Stromal cell of bone marrow (primary cell): ENCODE measurements at regions not wholly inside any gene's neighbourhood (a gene's known extent, or its start where the extent isn't known, plus 50 kb on each side); places are given as distances from the start of the nearest gene placed in this dataset.
"Not testable (repeated sequence)": the region's sequence is repeated elsewhere in the genome, so short reads cannot be mapped to it uniquely, and the experiment has no call there.

ENCODE experiments used
- DNase-seq: peaks from one replicate; pipeline ENCODE4 v3.0.0-alpha.2; 2012; ENCODE audit warnings: low read depth

GRCh38 chr9:1919229-1919628, 95.9 kb upstream of the SMARCA2 start:
- DNase-seq, result no peak

- no peak for DNase-seq
Observed at GRCh38 chr9:1920386-1920785, 94.8 kb upstream of the SMARCA2 start.

GRCh38 chr9:1922026-1922425, 93.1 kb upstream of the SMARCA2 start:
- no peak for DNase-seq

GRCh38 chr9:1927546-1927945, 87.6 kb upstream of the SMARCA2 start:
- DNase-seq, result no peak

GRCh38 chr9:1929134-1929533, 86.0 kb upstream of the SMARCA2 start:
- DNase-seq, result no peak

- DNase-seq, result no peak
Observed at GRCh38 chr9:1929722-1930244, 85.4 kb upstream of the SMARCA2 start.

GRCh38 chr9:1930245-1930736, 84.9 kb upstream of the SMARCA2 start:
- not testable (repeated sequence) for DNase-seq

- no peak for DNase-seq
Observed at GRCh38 chr9:1938135-1938534, 77.0 kb upstream of the SMARCA2 start.

GRCh38 chr9:1938675-1939170, 76.4 kb upstream of the SMARCA2 start:
- no peak for DNase-seq

GRCh38 chr9:1939466-1939865, 75.7 kb upstream of the SMARCA2 start:
- no peak for DNase-seq

GRCh38 chr9:1939926-1940368, 75.2 kb upstream of the SMARCA2 start:
- no peak for DNase-seq

GRCh38 chr9:1941989-1942388, 73.2 kb upstream of the SMARCA2 start:
- no peak for DNase-seq

GRCh38 chr9:1946526-1947283, 68.4 kb upstream of the SMARCA2 start:
- DNase-seq, result no peak

- no peak for DNase-seq
Observed at GRCh38 chr9:1947438-1947837, 67.7 kb upstream of the SMARCA2 start.

GRCh38 chr9:1948541-1948940, 66.6 kb upstream of the SMARCA2 start:
- no peak for DNase-seq

GRCh38 chr9:1951446-1951845, 63.7 kb upstream of the SMARCA2 start:
- no peak for DNase-seq

GRCh38 chr9:1952001-1952400, 63.1 kb upstream of the SMARCA2 start:
- no peak for DNase-seq

- no peak for DNase-seq
Observed at GRCh38 chr9:1954238-1954637, 60.9 kb upstream of the SMARCA2 start.

GRCh38 chr9:1956958-1957357, 58.2 kb upstream of the SMARCA2 start:
- no peak for DNase-seq

GRCh38 chr9:1957856-1958255, 57.3 kb upstream of the SMARCA2 start:
- no peak for DNase-seq

GRCh38 chr9:1959371-1959770, 55.8 kb upstream of the SMARCA2 start:
- DNase-seq, result no peak

GRCh38 chr9:1960342-1961042, 54.7 kb upstream of the SMARCA2 start:
- DNase-seq, result no peak

GRCh38 chr9:1962122-1962521, 53.0 kb upstream of the SMARCA2 start:
- no peak for DNase-seq
